ENCODE measurements at regions not wholly inside any gene's neighbourhood (a gene's known extent, or its start where the extent isn't known, plus 50 kb on each side); places are given as distances from the start of the nearest gene placed in this dataset.

- Histone ChIP-seq H3K4me3 (ENCODE audit: low read length) (no peak overlapping the region), H3K27me3 (ENCODE audit: insufficient read depth, low read length) (no peaks in the 10 kb centered on the region), H3K4me1 (ENCODE audit: insufficient read depth, low read length) (no peaks in the 10 kb centered on the region), H3K9me3 (ENCODE audit: low read depth, low read length) (no peaks in the 10 kb centered on the region)
Observed at GRCh38 chr6:104182811-104183210, 676.9 kb downstream of the HACE1 start.

- Histone ChIP-seq H3K27me3 (ENCODE audit: insufficient read depth, low read length) (no peaks in the 10 kb centered on the region), H3K9me3 (ENCODE audit: low read depth, low read length) (no peaks in the 10 kb centered on the region), H3K4me1 (ENCODE audit: insufficient read depth, low read length) (no peaks in the 10 kb centered on the region), H3K4me3 (ENCODE audit: low read length) (no peak overlapping the region)
Observed at GRCh38 chr6:104173668-104174067, 686.1 kb downstream of the HACE1 start.

DNA sequence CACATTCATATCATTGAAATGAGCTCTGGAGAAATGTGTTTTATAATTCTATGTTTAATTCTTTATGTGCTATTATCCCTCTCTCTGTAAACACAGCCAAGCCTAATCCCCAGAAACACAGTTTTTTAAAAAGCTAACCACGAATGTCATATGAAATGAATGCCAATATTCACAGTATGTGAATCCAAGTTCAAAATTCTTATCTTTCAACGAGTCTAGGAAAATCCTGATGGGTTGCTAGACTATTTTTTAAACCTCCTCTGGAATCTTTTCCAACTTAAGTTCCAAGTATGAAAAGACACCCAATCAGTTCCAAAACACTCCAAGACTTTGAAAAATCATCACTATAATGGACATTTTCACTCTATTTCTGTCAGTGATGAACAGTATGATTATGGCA is 689.3 kb downstream of the HACE1 start:
- Histone ChIP-seq H3K4me3 (ENCODE audit: low read length) (no peak overlapping the region), H3K4me1 (ENCODE audit: insufficient read depth, low read length) (no peaks in the 10 kb centered on the region), H3K9me3 (ENCODE audit: low read depth, low read length) (no peaks in the 10 kb centered on the region), H3K27me3 (ENCODE audit: insufficient read depth, low read length) (no peaks in the 10 kb centered on the region)

DNA sequence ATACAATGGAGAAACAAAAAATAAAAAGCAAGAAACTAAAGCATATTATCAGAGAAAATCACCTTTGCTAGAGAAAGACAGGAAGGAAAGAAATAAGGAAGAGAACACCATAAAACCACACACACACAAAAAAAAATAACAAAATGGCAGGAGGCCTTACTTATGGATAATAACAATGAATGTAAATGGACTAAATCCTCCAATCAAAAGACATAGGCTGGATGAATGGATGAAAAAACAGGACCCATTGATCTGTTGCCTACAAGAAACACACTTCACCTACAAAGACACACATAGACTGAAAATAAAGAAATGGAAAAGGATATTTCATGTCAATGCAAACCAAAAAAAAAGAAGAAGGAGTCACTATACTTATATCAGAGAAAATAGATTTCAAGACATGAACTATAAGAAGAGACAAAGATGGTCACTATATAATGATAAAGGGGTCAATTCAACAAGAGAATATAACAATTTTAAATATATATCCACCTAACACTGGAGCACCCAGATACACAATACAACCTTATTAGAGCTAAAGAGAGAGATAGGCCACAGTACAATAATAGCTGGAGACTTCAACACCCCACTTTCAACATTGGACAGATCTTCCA is 693.6 kb downstream of the HACE1 start:
- Histone ChIP-seq H3K4me1 (ENCODE audit: insufficient read depth, low read length) (no peaks in the 10 kb centered on the region), H3K27me3 (ENCODE audit: insufficient read depth, low read length) (no peaks in the 10 kb centered on the region), H3K9me3 (ENCODE audit: low read depth, low read length) (no peaks in the 10 kb centered on the region), H3K4me3 (ENCODE audit: low read length) (no peak overlapping the region)

DNA sequence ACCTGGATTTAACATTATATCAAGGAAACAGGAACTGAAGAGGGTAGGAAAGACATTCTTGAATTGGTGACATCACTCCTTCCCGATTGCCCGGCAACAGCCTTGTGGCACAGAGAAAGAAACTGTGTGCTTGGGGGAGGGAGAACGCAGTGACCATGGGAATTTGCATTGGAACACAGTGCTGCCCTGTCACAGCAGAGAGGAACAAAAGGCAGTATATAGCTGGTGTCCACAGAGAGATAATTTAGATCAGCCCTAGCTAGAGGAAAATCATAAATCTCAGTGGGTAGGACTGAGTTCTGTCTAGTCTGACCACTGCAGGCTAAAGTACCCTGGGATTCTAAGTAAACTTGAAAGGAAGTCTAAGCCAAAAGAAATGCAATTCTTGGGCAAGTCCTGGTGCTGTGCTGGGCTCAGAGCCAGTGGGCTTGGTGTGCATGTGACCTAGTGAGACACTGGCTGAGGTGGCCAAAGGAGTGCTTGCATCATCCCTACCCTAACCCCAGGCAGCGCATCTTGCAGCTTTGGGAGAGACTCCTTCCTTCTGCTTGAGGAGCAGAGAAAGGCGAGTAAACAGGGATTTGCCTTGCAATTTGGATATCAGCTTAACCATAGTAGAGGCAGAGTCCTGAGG is 697.6 kb downstream of the HACE1 start:
- Histone ChIP-seq H3K27me3 (ENCODE audit: insufficient read depth, low read length) (no peaks in the 10 kb centered on the region), H3K9me3 (ENCODE audit: low read depth, low read length) (peaks cover 8% of the 10 kb centered on the region)

GRCh38 chr6:104159045-104159618 is 700.6 kb downstream of the HACE1 start:
- Histone ChIP-seq H3K9me3 (ENCODE audit: low read depth, low read length) (peaks cover 8% of the 10 kb centered on the region), H3K4me1 (ENCODE audit: insufficient read depth, low read length) (no peaks in the 10 kb centered on the region), H3K4me3 (ENCODE audit: low read length) (no peak overlapping the region), H3K27me3 (ENCODE audit: insufficient read depth, low read length) (no peaks in the 10 kb centered on the region)

More for the DNA sequence above, 697.6 kb downstream of the HACE1 start:
- no peak overlapping the region for H3K4me3 ChIP-seq (ENCODE audit: low read length)
- no peaks in the 10 kb centered on the region for H3K4me1 ChIP-seq (ENCODE audit: insufficient read depth, low read length)

DNA sequence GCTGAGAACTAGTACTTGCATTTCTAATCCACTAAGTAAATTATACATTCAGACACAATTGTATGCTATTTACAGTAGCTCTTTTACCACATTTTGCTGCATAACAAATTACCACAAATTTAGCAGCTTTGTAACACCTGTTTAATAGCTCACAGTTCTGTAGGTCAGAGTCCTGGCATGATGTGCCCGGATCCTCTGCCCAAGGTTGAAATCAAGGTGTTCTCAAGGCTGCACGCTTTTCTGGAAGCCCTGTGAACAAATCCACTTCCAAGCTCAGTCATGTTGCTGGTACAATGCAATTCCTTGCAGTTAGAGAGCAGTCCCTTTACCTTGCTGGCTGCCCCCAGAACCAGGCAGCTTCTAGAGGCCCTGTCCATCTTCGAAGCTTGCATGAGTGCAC is 716.0 kb downstream of the HACE1 start:
- Histone ChIP-seq H3K4me3 (ENCODE audit: low read length) (no peak overlapping the region), H3K27me3 (ENCODE audit: insufficient read depth, low read length) (no peaks in the 10 kb centered on the region), H3K9me3 (ENCODE audit: low read depth, low read length) (no peaks in the 10 kb centered on the region), H3K4me1 (ENCODE audit: insufficient read depth, low read length) (no peaks in the 10 kb centered on the region)

- Histone ChIP-seq H3K27me3 (ENCODE audit: insufficient read depth, low read length) (no peaks in the 10 kb centered on the region), H3K4me1 (ENCODE audit: insufficient read depth, low read length) (no peaks in the 10 kb centered on the region), H3K4me3 (ENCODE audit: low read length) (no peak overlapping the region), H3K9me3 (ENCODE audit: low read depth, low read length) (no peaks in the 10 kb centered on the region)
Observed at GRCh38 chr6:104134876-104135275, 724.8 kb downstream of the HACE1 start.

- Histone ChIP-seq H3K9me3 (ENCODE audit: low read depth, low read length) (no peaks in the 10 kb centered on the region), H3K4me1 (ENCODE audit: insufficient read depth, low read length) (no peaks in the 10 kb centered on the region), H3K4me3 (ENCODE audit: low read length) (no peak overlapping the region), H3K27me3 (ENCODE audit: insufficient read depth, low read length) (no peaks in the 10 kb centered on the region)
Observed at GRCh38 chr6:104130343-104130742, 729.4 kb downstream of the HACE1 start.

GRCh38 chr6:104126315-104127005 is 733.3 kb downstream of the HACE1 start:
- Histone ChIP-seq H3K27me3 (ENCODE audit: insufficient read depth, low read length) (no peaks in the 10 kb centered on the region), H3K4me1 (ENCODE audit: insufficient read depth, low read length) (no peaks in the 10 kb centered on the region), H3K4me3 (ENCODE audit: low read length) (no peak overlapping the region), H3K9me3 (ENCODE audit: low read depth, low read length) (peaks cover 4% of the 10 kb centered on the region)

GRCh38 chr6:104123227-104123626 is 736.5 kb downstream of the HACE1 start:
- no peak overlapping the region for H3K4me3 ChIP-seq (ENCODE audit: low read length)
- peaks cover 4% of the 10 kb centered on the region for H3K9me3 ChIP-seq (ENCODE audit: low read depth, low read length)
- H3K4me1 ChIP-seq (ENCODE audit: insufficient read depth, low read length): no peaks in the 10 kb centered on the region
- H3K27me3 ChIP-seq (ENCODE audit: insufficient read depth, low read length): no peaks in the 10 kb centered on the region

DNA sequence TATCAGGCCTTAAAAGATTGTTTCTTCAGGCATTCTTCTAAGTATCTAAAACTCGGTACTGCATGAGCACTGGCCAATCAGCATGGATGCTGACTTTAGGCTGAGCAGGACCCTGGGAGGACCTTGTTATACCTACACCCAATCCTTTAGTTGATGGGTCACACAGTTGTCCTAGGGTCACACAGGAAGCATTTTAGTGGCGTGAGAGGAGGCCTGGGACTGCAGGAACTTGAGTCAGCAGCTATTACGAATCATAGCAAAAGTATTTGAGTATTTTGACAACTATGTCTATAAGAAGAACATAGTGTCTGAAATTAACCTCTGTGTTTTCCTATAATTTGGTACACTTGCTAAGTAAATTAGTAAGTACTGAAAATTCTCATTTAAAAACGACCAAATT is 741.4 kb downstream of the HACE1 start:
- Histone ChIP-seq H3K9me3 (ENCODE audit: low read depth, low read length) (peaks cover 4% of the 10 kb centered on the region), H3K4me1 (ENCODE audit: insufficient read depth, low read length) (no peaks in the 10 kb centered on the region)

DNA sequence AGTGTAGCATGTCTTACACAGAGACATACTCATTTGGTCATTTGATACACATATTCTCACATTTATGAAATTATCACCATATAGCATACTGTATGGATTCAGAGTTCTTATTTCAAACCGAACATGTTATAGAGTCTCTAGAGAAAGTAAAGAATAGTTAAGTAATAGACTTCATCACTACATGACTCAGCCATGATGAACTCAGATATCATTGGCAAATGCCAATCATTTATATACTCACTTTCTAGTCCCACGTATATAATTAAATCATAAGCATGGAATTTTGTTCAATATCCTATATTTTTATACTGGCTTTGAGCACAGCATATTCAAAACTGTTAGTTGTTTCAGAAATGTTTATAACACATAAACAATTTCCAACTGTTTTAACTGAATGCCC is 749.9 kb downstream of the HACE1 start:
- Histone ChIP-seq H3K4me3 (ENCODE audit: low read length) (no peak overlapping the region), H3K27me3 (ENCODE audit: insufficient read depth, low read length) (no peaks in the 10 kb centered on the region), H3K9me3 (ENCODE audit: low read depth, low read length) (peaks cover 5% of the 10 kb centered on the region), H3K4me1 (ENCODE audit: insufficient read depth, low read length) (no peaks in the 10 kb centered on the region)

More for the DNA sequence above, 741.4 kb downstream of the HACE1 start:
- H3K4me3 ChIP-seq (ENCODE audit: low read length): no peak overlapping the region
- H3K27me3 ChIP-seq (ENCODE audit: insufficient read depth, low read length): no peaks in the 10 kb centered on the region

- Histone ChIP-seq H3K9me3 (ENCODE audit: low read depth, low read length) (peaks cover 5% of the 10 kb centered on the region), H3K4me1 (ENCODE audit: insufficient read depth, low read length) (no peaks in the 10 kb centered on the region), H3K27me3 (ENCODE audit: insufficient read depth, low read length) (no peaks in the 10 kb centered on the region), H3K4me3 (ENCODE audit: low read length) (no peak overlapping the region)
Observed at GRCh38 chr6:104108634-104109033, 751.1 kb downstream of the HACE1 start.

- H3K27me3 ChIP-seq (ENCODE audit: insufficient read depth, low read length): no peaks in the 10 kb centered on the region
Observed at GRCh38 chr6:104095661-104096416, 763.9 kb downstream of the HACE1 start.

More at GRCh38 chr6:104095661-104096416, 763.9 kb downstream of the HACE1 start:
- no peaks in the 10 kb centered on the region for H3K9me3 ChIP-seq (ENCODE audit: low read depth, low read length)
- no peak overlapping the region for H3K4me3 ChIP-seq (ENCODE audit: low read length)
- H3K4me1 ChIP-seq (ENCODE audit: insufficient read depth, low read length): no peaks in the 10 kb centered on the region

Data from mononuclear cell (primary cell).